ENCODE measurements at regions not wholly inside any gene's neighbourhood (a gene's known extent, or its start where the extent isn't known, plus 50 kb on each side); places are given as distances from the start of the nearest gene placed in this dataset.

DNA sequence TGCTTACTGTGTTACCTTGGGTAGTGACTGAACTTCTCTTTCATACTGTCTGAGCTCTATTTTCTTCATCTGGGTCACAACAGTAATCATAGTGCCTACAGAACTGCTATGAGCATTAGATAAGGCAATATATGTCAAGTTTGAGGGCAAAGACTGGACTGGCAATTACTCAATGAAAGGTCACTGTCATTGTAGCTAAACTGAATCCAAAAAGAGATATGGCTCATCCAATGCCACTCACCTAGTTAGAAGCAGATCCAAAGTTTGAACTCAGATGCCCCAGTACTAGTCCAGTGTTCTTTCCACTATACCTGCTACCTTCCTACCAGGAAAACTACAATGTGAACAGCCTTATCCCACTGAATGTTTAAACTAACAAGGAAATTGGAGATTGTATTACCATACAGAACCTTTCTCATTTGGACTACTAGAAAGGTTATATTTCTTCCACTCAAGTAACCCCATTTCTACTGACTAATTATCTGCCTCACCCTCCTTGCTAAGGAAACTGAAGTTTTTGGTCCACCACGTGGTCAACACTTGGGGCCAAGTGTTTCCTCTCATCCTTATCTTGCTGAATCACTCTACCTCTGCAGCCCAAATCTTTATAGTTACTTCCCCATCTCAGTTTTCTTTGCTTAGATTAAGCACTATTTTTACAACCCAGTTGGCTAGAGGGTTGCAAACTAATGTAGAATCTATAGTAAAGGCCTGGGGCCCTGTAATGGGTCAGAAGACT is 202.3 kb upstream of the LPP start:
- TF ChIP-seq, protein P1, sequence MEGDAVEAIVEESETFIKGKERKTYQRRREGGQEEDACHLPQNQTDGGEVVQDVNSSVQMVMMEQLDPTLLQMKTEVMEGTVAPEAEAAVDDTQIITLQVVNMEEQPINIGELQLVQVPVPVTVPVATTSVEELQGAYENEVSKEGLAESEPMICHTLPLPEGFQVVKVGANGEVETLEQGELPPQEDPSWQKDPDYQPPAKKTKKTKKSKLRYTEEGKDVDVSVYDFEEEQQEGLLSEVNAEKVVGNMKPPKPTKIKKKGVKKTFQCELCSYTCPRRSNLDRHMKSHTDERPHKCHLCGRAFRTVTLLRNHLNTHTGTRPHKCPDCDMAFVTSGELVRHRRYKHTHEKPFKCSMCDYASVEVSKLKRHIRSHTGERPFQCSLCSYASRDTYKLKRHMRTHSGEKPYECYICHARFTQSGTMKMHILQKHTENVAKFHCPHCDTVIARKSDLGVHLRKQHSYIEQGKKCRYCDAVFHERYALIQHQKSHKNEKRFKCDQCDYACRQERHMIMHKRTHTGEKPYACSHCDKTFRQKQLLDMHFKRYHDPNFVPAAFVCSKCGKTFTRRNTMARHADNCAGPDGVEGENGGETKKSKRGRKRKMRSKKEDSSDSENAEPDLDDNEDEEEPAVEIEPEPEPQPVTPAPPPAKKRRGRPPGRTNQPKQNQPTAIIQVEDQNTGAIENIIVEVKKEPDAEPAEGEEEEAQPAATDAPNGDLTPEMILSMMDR (IDR thresholded peaks at IDR 0.05) = no peak
- intact Hi-C loops (cut with DNase I) = no loop called here
- Histone ChIP-seq H3K9ac (ENCODE audit: low read depth in 2 of 2, low read length in 2 of 2) (no peak overlapping the region), H3K27me3 (no peaks in the 10 kb centered on the region), H3K9me3 (no peaks in the 10 kb centered on the region), H3K27ac (no peak overlapping the region), H3K4me3 (no peak overlapping the region), H3K36me3 (no peaks in the 10 kb centered on the region), H3K4me1 (no peaks in the 10 kb centered on the region)
- no peak for DNase-seq

DNA sequence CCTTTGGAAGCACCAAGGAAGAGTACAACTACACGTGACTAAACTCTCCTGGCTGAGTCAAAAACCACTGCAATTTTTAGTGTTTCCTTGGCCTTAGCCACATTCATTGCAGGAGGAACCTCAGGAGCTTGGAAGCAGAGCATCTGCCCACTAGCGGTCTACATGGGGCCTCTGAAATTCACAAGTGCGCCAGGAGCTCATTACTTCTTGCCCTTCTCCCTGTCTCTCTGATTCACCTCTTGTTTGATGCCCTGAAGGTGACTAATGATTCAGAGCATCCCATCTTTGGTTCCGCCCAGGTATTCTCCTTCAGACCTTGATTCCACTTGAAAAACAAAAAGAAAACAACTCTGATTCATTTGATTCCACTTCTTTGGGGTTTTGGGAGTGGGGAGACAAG is 201.1 kb upstream of the LPP start:
- DNase-seq = no peak
- no peak overlapping the region for H3K27ac ChIP-seq
- H3K27me3 ChIP-seq = no peaks in the 10 kb centered on the region
- intact Hi-C loops (cut with DNase I) = no loop called here
- no peaks in the 10 kb centered on the region for H3K9me3 ChIP-seq
- H3K4me1 ChIP-seq = no peaks in the 10 kb centered on the region
- TF ChIP-seq, protein P1 (IDR thresholded peaks at IDR 0.05) = no peak
- H3K9ac ChIP-seq (ENCODE audit: low read depth in 2 of 2, low read length in 2 of 2) = no peak overlapping the region
- H3K36me3 ChIP-seq = no peaks in the 10 kb centered on the region
- no peak overlapping the region for H3K4me3 ChIP-seq

DNA sequence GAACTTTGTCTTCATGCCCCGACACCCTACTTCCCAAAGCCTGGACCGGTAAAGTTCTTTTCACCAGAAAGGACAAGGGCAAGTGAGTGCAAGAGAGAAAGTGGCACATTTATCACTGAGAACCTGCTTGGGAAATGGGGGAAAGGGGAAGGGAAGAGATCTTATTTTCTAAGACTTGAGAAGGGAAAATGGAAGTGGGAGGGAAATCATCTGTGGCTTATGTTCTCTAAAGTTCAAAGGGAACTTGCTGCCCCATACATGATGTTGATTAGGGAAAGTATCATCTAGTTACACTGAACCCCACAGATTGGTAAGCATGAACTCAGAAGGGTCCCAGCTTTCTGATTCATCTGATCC is 199.5 kb upstream of the LPP start:
- Histone ChIP-seq H3K27me3 (no peaks in the 10 kb centered on the region), H3K9ac (ENCODE audit: low read depth in 2 of 2, low read length in 2 of 2) (no peak overlapping the region), H3K36me3 (no peaks in the 10 kb centered on the region), H3K27ac (no peak overlapping the region), H3K4me3 (no peak overlapping the region), H3K4me1 (no peaks in the 10 kb centered on the region), H3K9me3 (no peaks in the 10 kb centered on the region)
- intact Hi-C loops (cut with DNase I) = no loop called here
- TF ChIP-seq, protein P1 (IDR thresholded peaks at IDR 0.05) = no peak
- no peak for DNase-seq

DNA sequence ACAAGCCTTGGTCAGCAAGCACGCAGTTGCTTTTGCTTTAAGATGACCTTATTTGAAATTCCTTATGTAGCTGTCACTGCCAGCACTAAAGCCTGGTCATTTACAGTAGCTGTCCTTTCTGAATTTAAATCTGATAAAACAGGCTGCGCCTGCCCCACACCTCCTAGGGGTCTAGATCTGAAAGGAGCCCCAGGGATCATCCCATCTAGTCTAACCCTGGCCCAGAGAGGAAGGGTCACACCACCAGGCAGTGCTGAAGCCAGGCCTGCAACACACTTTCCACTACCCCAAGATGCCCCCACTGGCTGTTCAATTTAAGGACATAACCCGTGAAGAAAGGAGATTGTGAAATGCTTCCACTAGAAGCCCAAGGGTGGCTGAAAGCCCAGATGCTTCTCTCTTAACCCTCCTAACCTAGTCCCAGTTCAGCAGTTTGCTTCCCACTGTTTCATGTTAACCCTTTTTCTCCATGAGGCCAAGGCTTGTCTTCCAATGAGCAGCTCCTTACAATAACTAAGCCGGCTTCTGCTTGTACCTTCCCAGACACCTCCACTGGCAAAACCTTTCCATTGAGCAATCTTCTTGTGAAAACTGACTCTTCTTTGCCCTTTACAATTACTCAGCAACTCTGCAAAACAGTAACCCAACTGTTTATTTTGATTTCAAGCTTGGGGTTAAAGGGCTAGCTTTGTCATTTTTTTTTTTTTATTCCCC is 198.9 kb upstream of the LPP start:
- no peaks in the 10 kb centered on the region for H3K27me3 ChIP-seq
- H3K36me3 ChIP-seq = no peaks in the 10 kb centered on the region
- TF ChIP-seq, protein P1 (IDR thresholded peaks at IDR 0.05) = no peak
- intact Hi-C loops (cut with DNase I) = loop anchor here (5.0 kb wide), 1 partner anchor 1202 kb away; no protein-coding TSS in a partner anchor
- H3K4me3 ChIP-seq = no peak overlapping the region
- H3K27ac ChIP-seq = no peak overlapping the region
- no peak overlapping the region for H3K9ac ChIP-seq (ENCODE audit: low read depth in 2 of 2, low read length in 2 of 2)
- no peaks in the 10 kb centered on the region for H3K4me1 ChIP-seq
- no peaks in the 10 kb centered on the region for H3K9me3 ChIP-seq
- peak; percentile 22 for DNase-seq

DNA sequence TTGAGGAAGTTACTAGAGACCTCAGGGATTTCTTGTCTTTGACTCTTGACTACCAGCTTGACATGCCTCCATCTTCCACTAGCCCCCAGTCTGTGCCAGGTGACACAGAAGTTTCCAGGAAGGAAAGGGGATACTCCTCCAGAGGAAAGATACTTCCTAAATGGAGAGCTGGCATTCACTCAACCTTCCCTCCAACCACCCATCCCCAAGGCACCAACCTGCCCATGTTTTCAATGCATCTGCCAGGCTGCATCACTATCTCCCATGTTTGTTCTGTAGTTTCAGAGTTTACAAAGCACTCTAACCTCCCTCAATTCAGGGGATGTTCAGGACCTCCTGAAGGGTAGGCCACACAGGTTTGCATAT is 198.4 kb upstream of the LPP start:
- TF ChIP-seq, protein P1 (IDR thresholded peaks at IDR 0.05) = no peak
- Histone ChIP-seq H3K4me3 (no peak overlapping the region), H3K36me3 (no peaks in the 10 kb centered on the region), H3K9ac (ENCODE audit: low read depth in 2 of 2, low read length in 2 of 2) (no peak overlapping the region), H3K4me1 (no peaks in the 10 kb centered on the region), H3K27ac (no peak overlapping the region), H3K9me3 (no peaks in the 10 kb centered on the region), H3K27me3 (no peaks in the 10 kb centered on the region)
- no peak for DNase-seq
- intact Hi-C loops (cut with DNase I) = loop anchor here (5.0 kb wide), 1 partner anchor 1202 kb away; no protein-coding TSS in a partner anchor

All from colonic mucosa (tissue), 4 donors.